ENCODE measurements at regions not wholly inside any gene's neighbourhood (a gene's known extent, or its start where the extent isn't known, plus 50 kb on each side); places are given as distances from the start of the nearest gene placed in this dataset.

DNA sequence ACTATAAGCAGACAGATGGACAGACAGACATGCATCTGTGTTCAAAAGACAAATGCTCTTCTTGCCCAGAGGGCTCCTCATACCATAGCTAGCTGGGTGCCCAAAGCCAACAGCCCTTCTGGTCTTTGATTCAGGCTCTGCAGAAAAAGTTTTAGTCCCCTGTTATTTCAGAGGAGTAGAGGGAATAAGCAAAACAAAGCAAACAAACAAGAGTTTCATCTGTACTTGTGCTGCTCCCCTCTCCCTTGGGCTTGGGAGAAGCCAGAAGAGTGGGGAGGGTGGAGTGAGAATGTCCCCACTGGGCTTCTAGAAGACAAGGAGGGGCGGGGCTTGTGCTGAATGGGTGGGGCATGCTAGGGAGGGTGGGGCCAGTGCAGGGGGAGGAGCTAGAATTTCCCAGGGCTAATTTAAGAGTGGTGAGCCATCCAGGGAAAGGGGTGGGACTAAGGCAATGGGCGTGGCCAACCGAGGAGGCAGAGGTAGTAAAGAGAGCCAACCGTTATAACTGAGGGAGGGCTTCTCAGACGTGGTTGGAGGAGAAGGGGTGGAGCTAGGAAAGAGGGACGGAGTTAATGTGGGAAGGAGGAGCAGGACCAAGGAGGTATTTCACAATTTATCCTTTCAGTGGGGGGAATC is 101.2 kb upstream of the MGMT start:
- Mint-ChIP-seq H3K9me3 (no peaks in the 10 kb centered on the region), H3K27me3 (peaks cover 8% of the 10 kb centered on the region), H3K36me3 (ENCODE audit: low read depth) (no peaks in the 10 kb centered on the region), H3K4me1 (no peaks in the 10 kb centered on the region), H3K4me3 (no peak overlapping the region), H3K27ac (no peak overlapping the region)
- intact Hi-C loops (cut with micrococcal nuclease) = no loop called here
- DNase-seq = no peak

DNA sequence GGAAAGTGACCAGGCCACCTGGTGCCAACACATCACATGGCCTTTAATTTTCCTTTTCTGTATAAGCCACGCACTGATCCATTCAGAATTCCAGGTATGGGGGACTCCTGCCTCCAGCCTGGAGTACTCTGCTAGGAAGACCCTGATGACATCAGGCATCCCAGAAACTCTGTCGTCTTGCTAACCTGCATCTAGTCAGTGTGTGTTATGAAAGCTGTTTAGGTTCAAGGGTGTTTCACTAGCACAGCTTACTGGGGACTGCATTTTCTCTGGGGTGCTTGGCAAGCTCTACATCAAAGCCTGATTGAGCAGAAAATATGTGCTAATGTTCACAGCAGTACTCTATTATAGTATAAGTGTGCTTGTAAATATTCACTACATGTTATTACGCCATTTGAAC is 100.6 kb upstream of the MGMT start:
- Mint-ChIP-seq H3K4me3 (no peak overlapping the region), H3K4me1 (no peaks in the 10 kb centered on the region), H3K27me3 (peaks cover 12% of the 10 kb centered on the region), H3K9me3 (no peaks in the 10 kb centered on the region), H3K36me3 (ENCODE audit: low read depth) (no peaks in the 10 kb centered on the region), H3K27ac (no peak overlapping the region)
- intact Hi-C loops (cut with micrococcal nuclease) = no loop called here
- no peak for DNase-seq

DNA sequence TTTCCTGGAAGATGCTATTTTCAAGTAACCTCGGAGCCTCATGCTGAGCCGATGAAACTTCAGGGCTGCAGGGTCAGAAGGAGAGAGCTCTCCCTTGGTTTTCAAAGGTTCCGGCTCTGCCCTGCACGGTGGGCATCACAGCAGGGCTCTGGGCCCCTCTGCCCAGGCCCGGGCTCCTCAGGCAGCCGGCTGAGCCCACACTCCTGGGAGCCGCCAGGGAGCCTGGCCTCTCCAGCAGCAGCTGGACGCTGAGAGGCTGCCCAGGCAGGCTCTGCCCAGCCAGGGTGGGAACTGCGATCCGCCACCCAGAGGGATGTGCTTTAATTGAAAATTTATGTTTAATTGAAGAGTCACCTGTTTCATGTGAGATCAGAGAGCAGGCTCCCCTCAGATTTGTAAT is 97.5 kb upstream of the MGMT start:
- intact Hi-C loops (cut with micrococcal nuclease) = no loop called here
- H3K27ac Mint-ChIP-seq = no peak overlapping the region
- no peaks in the 10 kb centered on the region for H3K4me1 Mint-ChIP-seq
- H3K27me3 Mint-ChIP-seq = peaks cover 29% of the 10 kb centered on the region
- no peak overlapping the region for H3K4me3 Mint-ChIP-seq
- no peaks in the 10 kb centered on the region for H3K36me3 Mint-ChIP-seq (ENCODE audit: low read depth)
- no peaks in the 10 kb centered on the region for H3K9me3 Mint-ChIP-seq
- no peak for DNase-seq

DNA sequence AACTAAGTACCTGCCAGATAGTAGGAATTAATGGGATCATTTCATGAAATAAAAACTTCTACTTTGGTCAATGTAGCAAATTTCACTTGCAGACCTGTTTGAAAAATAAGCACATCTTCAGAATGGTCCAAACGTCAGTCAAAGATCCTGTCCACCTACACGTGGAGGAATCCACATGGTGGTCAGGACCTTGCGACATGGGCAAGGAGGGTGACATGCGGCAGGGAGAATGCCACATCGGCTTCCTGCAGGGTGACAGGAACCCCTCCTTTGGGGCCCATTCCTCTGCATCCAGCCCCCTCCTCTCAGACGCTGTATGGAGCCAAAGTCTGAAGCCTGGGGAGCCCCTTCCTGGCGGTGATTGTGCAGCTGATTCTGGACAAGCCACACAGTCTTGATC is 95.5 kb upstream of the MGMT start:
- Mint-ChIP-seq H3K36me3 (ENCODE audit: low read depth) (no peaks in the 10 kb centered on the region), H3K27me3 (peaks cover 29% of the 10 kb centered on the region), H3K9me3 (no peaks in the 10 kb centered on the region), H3K27ac (no peak overlapping the region), H3K4me3 (no peak overlapping the region), H3K4me1 (no peaks in the 10 kb centered on the region)
- DNase-seq = no peak
- intact Hi-C loops (cut with micrococcal nuclease) = no loop called here

DNA sequence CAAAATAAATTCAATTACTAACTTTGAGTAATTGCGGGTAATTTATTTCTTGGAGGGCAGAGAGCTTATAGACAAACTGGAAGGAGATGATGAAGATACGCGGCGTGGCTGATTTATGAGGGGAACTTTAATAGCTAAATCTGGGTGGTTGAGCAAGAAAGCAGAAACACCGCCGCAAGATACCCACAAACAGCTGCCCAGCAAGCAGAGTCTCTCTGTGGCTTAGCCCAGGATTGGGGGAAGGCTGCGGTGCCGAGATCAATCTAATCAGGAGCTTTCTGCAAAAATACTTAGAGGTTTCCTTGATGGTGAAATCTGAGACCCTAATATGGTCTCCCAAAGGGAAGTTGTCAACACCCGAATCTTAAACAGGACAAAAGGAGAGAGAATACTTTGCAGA is 94.9 kb upstream of the MGMT start:
- Mint-ChIP-seq H3K36me3 (ENCODE audit: low read depth) (no peaks in the 10 kb centered on the region), H3K27me3 (peaks cover 29% of the 10 kb centered on the region), H3K4me1 (no peaks in the 10 kb centered on the region), H3K9me3 (no peaks in the 10 kb centered on the region), H3K27ac (no peak overlapping the region), H3K4me3 (no peak overlapping the region)
- intact Hi-C loops (cut with micrococcal nuclease) = no loop called here
- DNase-seq = no peak

DNA sequence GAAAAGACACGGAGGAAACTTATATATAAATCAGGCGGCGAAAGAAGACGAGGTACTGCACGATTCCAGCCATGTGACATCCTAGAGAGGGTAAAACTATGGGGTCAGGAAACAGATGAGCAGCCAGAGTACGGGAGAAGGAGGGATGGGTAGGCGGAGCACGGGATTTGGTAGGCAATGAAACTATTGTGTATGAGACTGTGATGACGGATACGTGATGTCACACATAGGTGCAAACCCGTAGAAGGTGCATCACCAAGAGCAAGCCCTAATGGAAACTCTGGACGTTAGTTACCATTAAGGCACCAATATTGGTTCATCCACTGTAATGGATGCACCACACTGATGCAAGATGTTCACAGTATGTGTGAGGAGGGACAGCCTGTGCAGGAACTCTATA is 93.8 kb upstream of the MGMT start:
- intact Hi-C loops (cut with micrococcal nuclease) = no loop called here
- Mint-ChIP-seq H3K4me1 (no peaks in the 10 kb centered on the region), H3K4me3 (no peak overlapping the region), H3K27me3 (peaks cover 29% of the 10 kb centered on the region), H3K27ac (no peak overlapping the region), H3K9me3 (no peaks in the 10 kb centered on the region), H3K36me3 (ENCODE audit: low read depth) (no peaks in the 10 kb centered on the region)
- no peak for DNase-seq

DNA sequence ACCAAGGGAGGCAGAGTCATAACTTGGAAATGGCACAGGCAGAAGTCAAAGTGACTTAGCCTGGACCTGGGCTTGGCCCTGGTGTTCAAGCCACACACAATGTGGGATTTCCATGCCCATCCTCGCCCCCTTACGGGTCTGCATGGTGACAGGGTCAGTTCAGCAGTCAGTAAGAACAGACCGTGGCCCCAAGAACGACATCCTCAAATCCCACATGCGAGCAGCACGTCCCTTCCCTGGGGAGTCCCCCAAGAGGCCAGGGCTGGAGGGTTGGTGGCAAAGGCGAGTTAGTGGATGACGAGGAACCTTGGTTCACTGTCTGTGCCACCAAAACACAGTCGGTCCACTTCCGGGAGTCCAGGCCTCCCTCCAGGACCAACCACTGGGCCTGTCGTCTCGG is 93.3 kb upstream of the MGMT start:
- Mint-ChIP-seq H3K9me3 (no peaks in the 10 kb centered on the region), H3K36me3 (ENCODE audit: low read depth) (no peaks in the 10 kb centered on the region), H3K4me3 (no peak overlapping the region), H3K27ac (no peak overlapping the region), H3K27me3 (peaks cover 27% of the 10 kb centered on the region), H3K4me1 (no peaks in the 10 kb centered on the region)
- intact Hi-C loops (cut with micrococcal nuclease) = no loop called here
- DNase-seq = no peak

DNA sequence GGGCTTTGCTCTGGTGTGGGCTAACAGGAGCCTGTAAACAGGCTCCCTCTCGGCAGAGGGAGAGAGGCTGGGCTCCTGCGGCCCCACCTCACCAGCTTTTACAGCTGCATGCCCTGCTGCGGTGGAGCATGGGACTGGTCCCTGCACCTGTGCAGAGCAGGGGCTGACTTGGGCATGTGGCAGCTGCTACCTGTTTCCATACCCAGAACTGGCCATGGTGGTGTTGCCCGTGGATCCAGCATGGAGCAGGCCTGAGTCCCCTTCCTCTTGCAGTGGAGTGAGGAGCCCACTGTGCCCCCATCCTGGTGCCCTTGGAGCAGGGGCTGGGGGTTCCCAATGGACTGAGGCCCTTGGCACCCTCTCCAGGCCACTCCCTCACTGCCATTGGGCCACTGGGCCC is 91.9 kb upstream of the MGMT start:
- Mint-ChIP-seq H3K4me3 (no peak overlapping the region), H3K27me3 (peaks cover 23% of the 10 kb centered on the region), H3K36me3 (ENCODE audit: low read depth) (no peaks in the 10 kb centered on the region), H3K27ac (no peak overlapping the region), H3K9me3 (no peaks in the 10 kb centered on the region), H3K4me1 (no peaks in the 10 kb centered on the region)
- DNase-seq = no peak
- intact Hi-C loops (cut with micrococcal nuclease) = no loop called here

DNA sequence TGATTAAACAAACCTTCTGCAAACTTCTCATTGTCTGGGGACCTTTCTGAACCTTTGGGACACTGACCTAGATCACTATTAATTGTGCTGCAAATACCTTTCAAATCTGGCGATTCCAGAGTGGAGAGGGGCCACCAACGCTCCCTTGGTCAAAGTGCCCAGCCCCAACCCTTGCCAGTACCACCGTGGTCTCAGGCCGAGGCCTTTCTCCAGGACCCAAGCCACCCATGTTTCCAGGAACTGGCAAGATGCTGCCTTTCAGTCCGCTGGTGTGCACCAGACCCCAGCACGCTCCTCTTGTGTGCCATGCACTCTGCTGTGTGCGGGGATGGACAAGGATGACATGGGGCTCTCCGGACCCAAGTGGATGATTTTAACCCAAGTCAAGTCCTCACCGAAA is 91.1 kb upstream of the MGMT start:
- Mint-ChIP-seq H3K27me3 (peaks cover 21% of the 10 kb centered on the region), H3K27ac (no peak overlapping the region), H3K9me3 (no peaks in the 10 kb centered on the region), H3K4me1 (no peaks in the 10 kb centered on the region), H3K36me3 (ENCODE audit: low read depth) (no peaks in the 10 kb centered on the region), H3K4me3 (no peak overlapping the region)
- DNase-seq = no peak
- intact Hi-C loops (cut with micrococcal nuclease) = no loop called here

DNA sequence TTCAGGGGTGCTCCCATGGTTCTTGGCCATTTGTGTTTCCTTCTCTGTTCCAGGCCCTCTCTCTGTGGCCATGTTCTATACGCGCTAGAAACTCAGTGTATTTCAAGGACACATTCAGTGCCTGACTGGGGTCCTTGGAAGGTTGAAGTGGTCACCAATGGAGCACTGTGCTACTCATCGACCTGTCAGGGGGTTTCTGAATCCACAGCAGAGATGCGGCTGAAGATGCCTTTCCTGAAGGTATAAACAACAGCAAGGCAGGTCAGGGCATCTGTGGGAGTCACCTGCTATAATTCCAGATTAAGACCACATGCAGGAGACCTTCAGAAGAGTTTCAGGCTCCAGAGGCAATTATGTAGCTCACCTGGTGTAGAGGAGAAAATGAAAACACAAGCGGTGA is 86.8 kb upstream of the MGMT start:
- DNase-seq = no peak
- no peaks in the 10 kb centered on the region for H3K4me1 Mint-ChIP-seq
- H3K27ac Mint-ChIP-seq = no peak overlapping the region
- no peaks in the 10 kb centered on the region for H3K9me3 Mint-ChIP-seq
- intact Hi-C loops (cut with micrococcal nuclease) = no loop called here
- H3K4me3 Mint-ChIP-seq = no peak overlapping the region
- H3K36me3 Mint-ChIP-seq (ENCODE audit: low read depth) = no peaks in the 10 kb centered on the region
- no peaks in the 10 kb centered on the region for H3K27me3 Mint-ChIP-seq

DNA sequence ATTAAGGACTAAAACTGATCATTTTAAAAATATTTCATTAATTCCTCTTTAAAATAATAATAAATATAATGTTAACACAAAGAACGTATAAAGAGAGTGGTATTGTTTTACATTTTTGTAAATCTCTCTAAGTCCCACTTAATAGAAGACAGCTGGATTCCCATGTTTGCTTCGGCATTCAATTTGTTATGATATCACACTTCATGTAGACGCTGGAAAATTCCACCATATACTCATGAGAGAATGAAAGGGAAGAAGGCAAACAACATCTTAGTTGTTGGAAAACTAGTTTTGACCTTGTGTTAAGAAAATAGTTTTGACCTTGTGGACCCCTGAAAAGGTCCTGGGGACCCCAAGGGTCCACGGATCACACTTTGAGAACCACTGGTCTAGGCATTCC is 85.3 kb upstream of the MGMT start:
- Mint-ChIP-seq H3K9me3 (no peaks in the 10 kb centered on the region), H3K27ac (no peak overlapping the region), H3K36me3 (ENCODE audit: low read depth) (no peaks in the 10 kb centered on the region)

DNA sequence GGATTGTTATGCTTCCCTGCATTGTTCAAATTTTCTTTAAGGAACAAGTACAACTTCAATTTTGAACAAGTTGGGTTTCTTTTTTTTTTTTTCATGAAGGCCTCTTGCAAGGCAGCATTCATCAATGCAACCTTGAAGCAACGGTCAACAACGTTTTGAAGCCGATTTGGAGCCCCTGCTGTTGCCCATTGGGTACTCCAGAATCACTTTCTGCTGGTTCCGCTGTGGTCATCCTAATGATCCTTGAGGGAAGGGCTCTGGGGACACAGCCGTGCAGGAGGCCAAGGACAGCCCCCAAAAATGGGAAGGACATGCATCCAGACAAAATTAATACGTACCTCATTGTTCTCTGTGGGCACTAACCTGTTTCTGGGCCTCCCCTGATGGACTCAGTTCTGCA is 84.6 kb upstream of the MGMT start:
- Mint-ChIP-seq H3K36me3 (ENCODE audit: low read depth) (no peaks in the 10 kb centered on the region), H3K27ac (no peak overlapping the region), H3K9me3 (no peaks in the 10 kb centered on the region), H3K4me3 (no peak overlapping the region), H3K27me3 (no peaks in the 10 kb centered on the region), H3K4me1 (no peaks in the 10 kb centered on the region)
- no peak for DNase-seq
- intact Hi-C loops (cut with micrococcal nuclease) = no loop called here

More for the DNA sequence above, 85.3 kb upstream of the MGMT start:
- Mint-ChIP-seq H3K27me3 (no peaks in the 10 kb centered on the region), H3K4me1 (no peaks in the 10 kb centered on the region), H3K4me3 (no peak overlapping the region)
- intact Hi-C loops (cut with micrococcal nuclease) = no loop called here
- no peak for DNase-seq

DNA sequence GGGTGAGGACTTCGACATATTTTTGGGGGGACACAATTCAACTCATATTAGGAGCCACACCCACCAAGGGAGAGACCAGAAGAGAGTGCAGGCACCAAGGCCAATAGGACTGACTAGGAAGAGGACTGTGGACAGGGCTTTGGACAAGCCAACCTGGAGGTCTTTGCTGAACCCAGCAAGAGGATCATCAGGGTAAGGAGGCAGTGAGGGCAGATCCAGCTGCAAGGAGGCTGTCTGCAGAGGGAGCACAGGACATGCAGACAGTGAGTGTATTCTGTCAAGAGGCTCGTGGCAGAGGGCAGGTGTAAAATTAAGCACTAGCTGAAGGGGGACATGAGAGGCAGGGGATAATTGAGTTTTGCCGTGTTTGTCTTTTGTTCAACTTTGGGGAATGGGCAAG is 83.4 kb upstream of the MGMT start:
- intact Hi-C loops (cut with micrococcal nuclease) = no loop called here
- no peak for DNase-seq
- Mint-ChIP-seq H3K27ac (no peak overlapping the region), H3K9me3 (no peaks in the 10 kb centered on the region), H3K4me3 (no peak overlapping the region), H3K4me1 (no peaks in the 10 kb centered on the region), H3K36me3 (ENCODE audit: low read depth) (no peaks in the 10 kb centered on the region), H3K27me3 (no peaks in the 10 kb centered on the region)

DNA sequence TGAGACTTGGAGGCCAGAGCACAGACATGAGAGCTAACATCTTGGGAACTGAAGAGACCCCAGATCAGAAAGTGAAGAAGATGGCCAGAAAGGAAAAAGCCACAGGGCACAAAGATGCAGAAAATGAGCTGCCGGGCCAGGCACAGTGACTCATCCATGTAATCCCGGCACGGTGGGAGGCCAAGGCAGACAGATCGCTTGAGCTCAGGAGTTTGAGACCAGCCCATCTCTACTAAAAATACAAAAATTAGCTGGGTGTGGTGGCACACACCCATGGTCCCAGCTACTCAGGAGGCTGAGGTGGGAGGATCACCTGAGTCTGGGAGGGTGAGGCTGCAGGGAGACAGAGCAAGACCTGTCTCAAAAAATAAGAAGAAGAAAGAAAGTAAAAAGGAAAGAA is 81.4 kb upstream of the MGMT start:
- no peaks in the 10 kb centered on the region for H3K36me3 Mint-ChIP-seq (ENCODE audit: low read depth)
- no peak overlapping the region for H3K27ac Mint-ChIP-seq
- intact Hi-C loops (cut with micrococcal nuclease) = no loop called here
- DNase-seq = no peak
- no peak overlapping the region for H3K4me3 Mint-ChIP-seq
- H3K4me1 Mint-ChIP-seq = no peaks in the 10 kb centered on the region
- H3K27me3 Mint-ChIP-seq = no peaks in the 10 kb centered on the region
- H3K9me3 Mint-ChIP-seq = no peaks in the 10 kb centered on the region

DNA sequence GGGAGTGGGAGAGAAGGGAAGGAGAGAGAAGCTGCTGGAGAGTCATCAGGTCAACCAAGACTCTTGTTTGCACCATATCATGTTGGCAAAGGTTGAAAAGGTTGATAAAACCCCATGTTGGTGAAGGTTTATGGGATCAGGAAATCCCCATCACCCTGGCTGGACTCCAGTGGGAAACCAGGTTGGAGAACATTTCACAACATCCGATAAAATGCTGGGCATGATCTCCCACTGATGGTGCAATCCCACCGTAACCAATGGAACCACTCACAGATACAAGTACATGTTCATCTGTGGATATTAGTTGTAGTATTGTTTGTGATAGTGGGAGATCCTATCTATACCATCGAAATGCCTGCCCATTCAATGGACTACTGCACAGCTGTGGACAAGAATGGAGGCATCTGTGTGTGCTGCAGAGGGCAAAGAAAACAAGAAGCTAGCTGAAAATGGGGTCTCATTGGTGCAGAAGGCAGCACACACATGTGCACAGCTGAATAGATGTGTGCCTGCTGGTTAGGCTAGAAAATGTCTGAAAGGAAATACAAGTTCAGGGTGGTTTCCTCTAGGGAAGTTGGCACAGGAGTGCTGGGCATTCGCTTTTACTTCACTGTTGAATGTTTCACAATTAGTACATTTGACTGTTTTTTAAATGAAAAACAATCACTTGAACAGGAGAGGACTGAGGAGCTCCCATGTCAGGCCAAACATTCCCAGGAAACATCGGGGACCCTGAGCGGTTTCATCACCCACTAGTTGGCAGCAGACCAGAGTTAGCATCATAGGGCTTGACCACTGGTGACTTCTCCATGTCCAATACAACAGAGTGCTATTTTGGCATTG is 80.4 kb upstream of the MGMT start:
- H3K4me3 Mint-ChIP-seq = no peak overlapping the region
- no peak for DNase-seq
- no peaks in the 10 kb centered on the region for H3K36me3 Mint-ChIP-seq (ENCODE audit: low read depth)
- intact Hi-C loops (cut with micrococcal nuclease) = no loop called here
- H3K27ac Mint-ChIP-seq = no peak overlapping the region
- H3K4me1 Mint-ChIP-seq = no peaks in the 10 kb centered on the region
- H3K27me3 Mint-ChIP-seq = no peaks in the 10 kb centered on the region
- H3K9me3 Mint-ChIP-seq = no peaks in the 10 kb centered on the region

All from activated CD4-positive, alpha-beta T cell treated with anti-CD3 and anti-CD28 coated beads, Interleukin-2, amount 10 ng/mL, durations not matched to agents 24 days and 14 days (primary cell).